Erythroblast (primary cell): ENCODE measurements at regions not wholly inside any gene's neighbourhood (a gene's known extent, or its start where the extent isn't known, plus 50 kb on each side); places are given as distances from the start of the nearest gene placed in this dataset.

ENCODE experiments used
- GATA1 ChIP-seq: IDR thresholded peaks from 2 replicates; pipeline ENCODE4 v1.6.1; 2011; ENCODE audit warnings: low read depth, mild to moderate bottlenecking, control low read depth, low read length, moderate library complexity
- POLR2A ChIP-seq: IDR thresholded peaks from 2 replicates; pipeline ENCODE4 v1.6.1; 2011; ENCODE audit warnings: mild to moderate bottlenecking, low read length

DNA sequence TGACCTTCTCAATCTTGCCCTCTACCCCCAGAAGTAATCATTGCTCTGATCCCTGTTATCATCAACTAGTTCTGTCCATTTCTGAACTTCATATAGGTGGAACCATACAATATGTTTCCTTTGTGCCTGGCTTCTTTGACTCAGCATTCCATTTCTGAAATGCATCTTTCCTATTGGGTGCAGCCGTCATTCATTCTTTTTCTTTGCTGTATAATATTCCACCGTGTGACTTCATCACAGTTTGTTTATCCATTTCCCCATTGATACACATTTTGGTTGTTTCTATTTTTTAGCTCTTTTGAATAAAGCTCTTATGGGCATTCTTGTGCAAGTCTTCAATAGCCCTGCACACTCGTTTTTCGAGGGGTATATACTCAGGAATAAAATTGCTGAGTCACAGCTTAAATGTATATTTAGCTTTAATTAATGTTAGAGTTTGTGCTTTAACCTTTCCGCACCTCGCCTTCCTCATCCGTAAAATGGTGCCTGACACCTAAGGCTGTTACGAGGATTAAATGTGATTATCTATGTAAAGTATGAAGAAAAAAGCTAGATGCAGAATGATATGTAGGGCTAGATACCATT is 491.6 kb downstream of the MIAT start:
- TF ChIP-seq POLR2A, result no peak
- TF ChIP-seq GATA1, result no peak
